ENCODE measurements at regions not wholly inside any gene's neighbourhood (a gene's known extent, or its start where the extent isn't known, plus 50 kb on each side); places are given as distances from the start of the nearest gene placed in this dataset.

GRCh38 chr9:71485326-71485725, 283.0 kb downstream of the CEMIP2 start:
- Histone ChIP-seq H3K9me3 (no peaks in the 10 kb centered on the region), H3K27me3 (no peaks in the 10 kb centered on the region), H3K36me3 (no peaks in the 10 kb centered on the region), H3K4me3 (no peak overlapping the region), H3K27ac (no peak overlapping the region), H3K4me1 (no peaks in the 10 kb centered on the region)
- 95% methylated on average over 2 of the region's 2 CpGs for WGBS, 2 donors
- intact Hi-C loops (cut with DNase I) = no loop called here
- no peak for DNase-seq
- no peak for TF ChIP-seq CTCF (IDR thresholded peaks at IDR 0.05)
- TF ChIP-seq POLR2A (IDR thresholded peaks at IDR 0.05) = no peak

GRCh38 chr9:71483436-71483835, 284.9 kb downstream of the CEMIP2 start:
- no peaks in the 10 kb centered on the region for H3K9me3 ChIP-seq
- H3K27me3 ChIP-seq = no peaks in the 10 kb centered on the region
- WGBS, 2 donors = 69 to 78% methylated on average over 4 of the region's 4 CpGs
- intact Hi-C loops (cut with DNase I) = no loop called here
- TF ChIP-seq CTCF (IDR thresholded peaks at IDR 0.05) (no peak), POLR2A (IDR thresholded peaks at IDR 0.05) (no peak)
- H3K4me3 ChIP-seq = no peak overlapping the region
- no peaks in the 10 kb centered on the region for H3K36me3 ChIP-seq
- H3K27ac ChIP-seq = no peak overlapping the region
- no peak for DNase-seq
- H3K4me1 ChIP-seq = no peaks in the 10 kb centered on the region

GRCh38 chr9:71479621-71480020, 288.7 kb downstream of the CEMIP2 start:
- TF ChIP-seq POLR2A (IDR thresholded peaks at IDR 0.05) (no peak), CTCF (IDR thresholded peaks at IDR 0.05) (no peak)
- Histone ChIP-seq H3K27me3 (no peaks in the 10 kb centered on the region), H3K36me3 (no peaks in the 10 kb centered on the region), H3K4me1 (no peaks in the 10 kb centered on the region), H3K4me3 (no peak overlapping the region), H3K27ac (no peak overlapping the region), H3K9me3 (no peaks in the 10 kb centered on the region)
- DNase-seq = no peak
- 67 to 72% methylated on average over 4 of the region's 4 CpGs for WGBS, 2 donors
- intact Hi-C loops (cut with DNase I) = no loop called here

- Histone ChIP-seq H3K9me3 (no peaks in the 10 kb centered on the region), H3K27me3 (no peaks in the 10 kb centered on the region), H3K4me3 (no peak overlapping the region), H3K4me1 (no peaks in the 10 kb centered on the region), H3K27ac (no peak overlapping the region), H3K36me3 (no peaks in the 10 kb centered on the region)
- WGBS, 2 donors = 16 to 37% methylated on average over 3 of the region's 3 CpGs
- DNase-seq = no peak
- no peak for TF ChIP-seq CTCF (IDR thresholded peaks at IDR 0.05)
- no peak for TF ChIP-seq POLR2A (IDR thresholded peaks at IDR 0.05)
- intact Hi-C loops (cut with DNase I) = no loop called here
Observed at GRCh38 chr9:71472400-71472799, 295.9 kb downstream of the CEMIP2 start.

DNA sequence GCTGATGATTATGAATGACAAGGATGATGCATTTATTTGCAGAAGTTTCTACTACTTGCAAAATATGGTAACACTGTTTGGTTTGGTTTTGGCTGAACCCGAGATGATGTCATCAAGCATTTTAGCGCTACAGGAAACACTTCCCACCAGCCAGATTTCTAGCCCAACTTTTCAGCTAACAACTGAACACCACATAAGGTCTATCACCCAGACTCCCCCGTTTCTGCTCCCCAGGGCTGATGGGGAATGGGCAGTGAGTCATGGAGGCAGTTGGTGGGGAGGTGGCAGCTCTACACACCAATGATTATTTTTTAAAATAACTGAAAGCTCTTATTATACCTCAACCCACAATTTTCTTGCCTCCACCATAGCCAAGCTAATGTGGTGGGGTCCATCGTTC, 302.9 kb downstream of the CEMIP2 start:
- no peaks in the 10 kb centered on the region for H3K36me3 ChIP-seq
- no peaks in the 10 kb centered on the region for H3K4me1 ChIP-seq
- intact Hi-C loops (cut with DNase I) = no loop called here
- no peaks in the 10 kb centered on the region for H3K27me3 ChIP-seq
- no peak for TF ChIP-seq POLR2A (IDR thresholded peaks at IDR 0.05)
- no peak for TF ChIP-seq CTCF (IDR thresholded peaks at IDR 0.05)
- no peak for DNase-seq
- no peak overlapping the region for H3K27ac ChIP-seq
- whole genome bisulfite sequencing, 2 donors = 68 to 76% methylated on average over 3 to 4 of the region's 4 CpGs
- no peak overlapping the region for H3K4me3 ChIP-seq
- H3K9me3 ChIP-seq = no peaks in the 10 kb centered on the region
